NCI-H446 (cell line): ENCODE measurements at regions not wholly inside any gene's neighbourhood (a gene's known extent, or its start where the extent isn't known, plus 50 kb on each side); places are given as distances from the start of the nearest gene placed in this dataset.
"Not testable (repeated sequence)": the region's sequence is repeated elsewhere in the genome, so short reads cannot be mapped to it uniquely, and the experiment has no call there.

Source experiments
- DNase-seq, 2 experiments: peaks; one replicate each; lab custom pipeline; 2025; lab: John Stamatoyannopoulos, UW

- DNase-seq, result no peak
Observed at GRCh38 chr5:92022415-92023140, 639.5 kb upstream of the ARRDC3 start.

GRCh38 chr5:92019376-92019990 lies 636.4 kb upstream of the ARRDC3 start:
- DNase-seq, result no peak

- DNase-seq, result no peak
Observed at GRCh38 chr5:92017776-92018175, 634.7 kb upstream of the ARRDC3 start.

- DNase-seq, result not testable (repeated sequence)
Observed at GRCh38 chr5:92011845-92012244, 628.7 kb upstream of the ARRDC3 start.

GRCh38 chr5:92003806-92004205 lies 620.7 kb upstream of the ARRDC3 start:
- DNase-seq, result no peak

- DNase-seq, result no peak
Observed at GRCh38 chr5:92002721-92003274, 619.7 kb upstream of the ARRDC3 start.

GRCh38 chr5:91998774-91999173 lies 615.7 kb upstream of the ARRDC3 start:
- no peak for DNase-seq

- no peak for DNase-seq
Observed at GRCh38 chr5:91983869-91984268, 600.8 kb upstream of the ARRDC3 start.

GRCh38 chr5:91978221-91978882 lies 595.2 kb upstream of the ARRDC3 start:
- no peak for DNase-seq

GRCh38 chr5:91977579-91977978 lies 594.5 kb upstream of the ARRDC3 start:
- DNase-seq, result no peak

- DNase-seq, result no peak
Observed at GRCh38 chr5:91976451-91976850, 593.3 kb upstream of the ARRDC3 start.

GRCh38 chr5:91963166-91963565 lies 580.0 kb upstream of the ARRDC3 start:
- no peak for DNase-seq

GRCh38 chr5:91957666-91958065 lies 574.5 kb upstream of the ARRDC3 start:
- no peak for DNase-seq

- no peak for DNase-seq
Observed at GRCh38 chr5:91956738-91957137, 573.6 kb upstream of the ARRDC3 start.

- DNase-seq, result peak in 1 of 2 experiments; percentile 66
Observed at GRCh38 chr5:91955610-91956009, 572.5 kb upstream of the ARRDC3 start.

GRCh38 chr5:91954136-91954535 lies 571.0 kb upstream of the ARRDC3 start:
- no peak for DNase-seq

- DNase-seq, result no peak
Observed at GRCh38 chr5:91950328-91950727, 567.2 kb upstream of the ARRDC3 start.

- no peak for DNase-seq
Observed at GRCh38 chr5:91946870-91947269, 563.8 kb upstream of the ARRDC3 start.

- DNase-seq, result no peak
Observed at GRCh38 chr5:91941588-91941987, 558.5 kb upstream of the ARRDC3 start.

- no peak for DNase-seq
Observed at GRCh38 chr5:91938441-91938840, 555.3 kb upstream of the ARRDC3 start.

GRCh38 chr5:91937121-91937520 lies 554.0 kb upstream of the ARRDC3 start:
- DNase-seq, result no peak

- no peak for DNase-seq
Observed at GRCh38 chr5:91929522-91929817, 546.4 kb upstream of the ARRDC3 start.
